GM18502 (cell line): ENCODE measurements at regions not wholly inside any gene's neighbourhood (a gene's known extent, or its start where the extent isn't known, plus 50 kb on each side); places are given as distances from the start of the nearest gene placed in this dataset.
A peak's percentile ranks its signal among the peaks of the same experiment; 100 is the strongest.
"Not testable (repeated sequence)": the region's sequence is repeated elsewhere in the genome, so short reads cannot be mapped to it uniquely, and the experiment has no call there.

ENCODE experiments used
- ATAC-seq: cut with Tn5 transposase; IDR thresholded peaks from one replicate; pipeline ENCODE4 v1.9.1; 2021; ENCODE audit warnings: mild to moderate bottlenecking; ENCODE audit not compliant: unreplicated experiment, poor library complexity

DNA sequence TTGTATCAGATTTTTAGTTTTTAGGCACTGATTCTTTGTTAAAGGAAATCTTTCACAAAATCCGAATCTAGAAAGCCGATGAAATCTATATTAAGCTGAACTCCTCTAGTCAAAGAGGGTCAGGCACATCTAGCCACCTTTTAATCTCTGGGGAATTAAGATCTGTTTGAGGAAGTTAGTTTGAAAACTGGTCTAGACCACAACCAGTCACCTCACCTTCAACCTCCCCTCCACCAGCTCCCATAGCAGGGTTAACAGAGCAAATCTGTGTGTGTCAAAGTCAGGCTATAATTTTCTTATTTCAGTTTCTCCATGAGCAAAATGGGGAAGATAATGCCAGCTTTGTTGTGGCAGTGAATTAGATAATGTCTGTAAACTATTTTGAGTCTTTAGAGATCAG is 110.0 kb upstream of the IGFBP7 start:
- no peak for ATAC-seq

DNA sequence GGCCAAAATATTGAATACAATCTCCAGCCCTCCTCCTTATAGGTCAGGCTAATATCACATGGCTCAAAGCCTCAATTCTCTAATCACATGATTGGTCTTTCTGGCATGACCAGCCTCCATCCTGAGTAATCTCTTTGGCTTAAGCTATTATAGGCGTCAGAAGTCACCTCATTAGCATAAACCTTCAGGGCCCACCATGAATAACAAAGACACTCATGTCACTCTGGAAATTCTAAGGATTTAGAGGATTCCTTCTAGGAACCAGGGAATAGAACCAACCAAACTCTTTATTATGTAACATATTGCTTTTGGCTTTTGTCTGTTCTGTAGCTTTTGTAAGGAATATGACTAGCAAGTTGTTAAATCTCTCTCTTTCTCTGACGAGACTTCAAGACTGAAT is 109.2 kb upstream of the IGFBP7 start:
- ATAC-seq: no peak

DNA sequence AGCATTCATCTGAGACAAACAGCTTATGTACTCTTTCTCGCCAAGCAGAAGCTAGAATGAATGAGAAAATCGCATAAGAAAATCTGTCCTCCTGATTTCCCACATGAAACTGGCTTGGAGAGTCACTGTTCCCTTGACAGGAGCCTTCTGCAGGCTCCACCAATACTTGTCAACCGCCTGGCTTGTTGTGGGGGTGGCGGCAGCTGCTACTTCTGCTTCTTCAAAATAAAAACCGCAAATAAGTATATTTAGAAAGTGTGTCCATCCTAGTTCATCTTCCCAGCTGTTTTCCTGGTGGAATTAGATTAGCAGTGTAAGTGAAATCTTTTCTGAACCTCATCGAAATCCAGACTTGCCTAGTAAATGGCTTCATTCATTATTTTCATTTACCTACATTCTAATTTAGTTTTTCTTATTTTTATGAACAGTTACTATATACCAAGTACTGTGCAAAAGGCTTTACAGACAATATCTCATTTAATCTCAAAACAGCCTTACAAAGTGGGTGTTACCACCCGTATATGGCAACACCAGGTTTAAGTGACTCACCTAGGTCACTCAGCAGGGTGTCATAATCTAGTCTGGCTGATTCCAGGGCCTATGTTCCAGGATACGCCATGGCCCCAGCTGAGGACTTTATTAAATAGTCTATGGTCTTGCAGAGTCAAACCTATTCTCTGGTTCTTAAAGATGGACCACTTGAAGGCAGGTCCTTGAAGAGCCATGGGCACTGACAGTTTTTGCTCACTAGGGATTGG is 104.6 kb upstream of the IGFBP7 start:
- ATAC-seq: no peak

DNA sequence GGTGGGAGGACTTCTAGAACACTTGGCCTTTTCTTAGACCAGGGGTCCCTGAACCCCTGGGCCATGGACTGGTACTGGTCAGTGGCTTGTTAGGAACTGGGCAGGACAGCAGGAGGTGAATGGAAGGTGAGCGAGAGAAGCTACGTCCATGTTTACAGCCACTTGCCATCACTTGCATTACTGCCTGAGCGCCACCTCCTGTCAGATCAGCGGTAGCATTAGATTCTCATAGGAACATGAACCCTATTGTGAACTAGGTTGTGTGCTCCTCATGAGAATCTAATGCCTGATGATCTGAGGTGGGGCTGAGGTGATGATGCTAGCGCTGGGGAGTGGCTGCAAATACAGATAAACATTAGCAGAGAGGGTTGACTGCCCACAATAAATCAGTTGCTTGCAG is 100.9 kb upstream of the IGFBP7 start:
- no peak for ATAC-seq

DNA sequence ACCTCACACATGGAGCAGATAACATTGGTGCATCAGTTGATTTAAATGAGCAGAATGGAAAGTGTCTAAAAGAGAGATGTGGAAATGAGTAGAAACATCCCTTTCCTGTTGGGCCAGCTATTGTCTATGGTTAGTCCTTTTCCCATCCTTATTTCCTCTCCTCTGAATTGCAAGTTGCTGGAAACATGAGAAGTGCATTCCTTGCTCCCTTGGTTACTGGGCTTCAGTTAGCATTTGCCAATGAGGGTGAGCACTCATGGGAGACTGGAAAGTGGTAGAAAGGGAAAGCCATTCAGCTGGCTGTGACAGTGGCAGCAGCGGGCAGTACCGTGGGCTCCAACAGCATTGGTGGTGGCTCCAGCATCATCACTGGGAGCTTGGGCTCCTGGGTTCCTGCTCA is 96.0 kb upstream of the IGFBP7 start:
- ATAC-seq: no peak

DNA sequence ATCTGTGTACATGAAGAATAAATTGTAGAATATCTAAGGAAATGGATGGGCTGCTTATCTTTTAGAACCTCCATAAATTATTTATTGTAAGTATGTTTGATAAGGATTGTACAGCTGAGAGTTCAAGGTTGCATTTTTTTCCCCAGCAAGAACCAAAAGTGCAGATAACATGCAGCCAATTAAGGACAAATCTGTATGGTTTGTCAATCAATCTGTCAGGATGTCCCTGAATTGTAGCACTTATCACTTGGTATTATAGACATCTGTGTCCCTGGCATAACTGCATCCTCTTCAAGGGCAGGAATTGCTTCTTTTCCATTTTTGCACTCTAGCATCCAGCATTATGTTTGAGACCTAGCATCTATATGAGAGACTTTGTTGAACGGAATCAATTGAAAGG is 95.4 kb upstream of the IGFBP7 start:
- ATAC-seq: no peak

DNA sequence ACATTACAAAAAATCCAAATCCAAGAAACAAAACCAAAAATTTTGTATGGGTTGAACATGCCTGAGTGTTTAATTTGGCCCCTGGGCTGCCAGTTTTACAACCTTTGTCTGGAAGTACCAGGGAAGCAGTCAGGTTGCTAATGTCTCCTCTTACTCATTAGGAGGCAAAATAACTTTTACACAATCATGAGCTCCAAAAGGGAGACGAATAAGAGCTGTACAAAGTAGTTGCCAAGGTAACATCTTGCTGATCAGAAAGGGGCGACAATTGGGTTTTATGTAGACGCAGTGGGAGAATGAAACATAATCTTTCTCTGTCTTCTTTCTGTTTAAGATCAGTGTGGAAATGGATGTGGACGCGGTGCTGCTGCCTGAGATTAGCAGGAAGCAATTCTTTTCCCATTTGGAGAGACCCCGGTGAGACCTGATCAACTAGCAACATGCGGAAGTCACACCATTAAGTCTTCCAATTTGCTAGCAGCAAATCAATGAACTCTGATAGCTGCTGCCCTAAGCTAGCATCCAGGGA is 90.7 kb upstream of the IGFBP7 start:
- no peak for ATAC-seq

DNA sequence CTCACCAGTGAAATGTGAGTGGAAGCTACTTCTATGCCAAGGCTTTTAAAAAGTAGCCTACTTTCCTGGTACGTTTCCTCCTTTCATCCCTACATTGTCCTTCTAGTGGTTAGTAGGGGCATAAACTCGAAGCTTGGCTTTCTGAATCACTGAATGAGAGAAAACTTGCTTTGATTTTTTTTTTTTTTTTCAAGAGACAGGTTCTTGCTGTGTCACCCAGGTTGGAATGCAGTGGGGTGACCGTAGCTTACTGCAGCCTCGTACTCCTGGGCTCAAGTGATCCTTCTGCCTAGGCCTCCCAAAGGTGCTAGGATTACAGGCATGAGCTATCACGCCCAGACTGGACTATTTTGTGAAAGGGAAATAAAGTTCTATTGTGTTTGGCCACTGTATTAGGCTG is 89.1 kb upstream of the IGFBP7 start:
- ATAC-seq: no peak

DNA sequence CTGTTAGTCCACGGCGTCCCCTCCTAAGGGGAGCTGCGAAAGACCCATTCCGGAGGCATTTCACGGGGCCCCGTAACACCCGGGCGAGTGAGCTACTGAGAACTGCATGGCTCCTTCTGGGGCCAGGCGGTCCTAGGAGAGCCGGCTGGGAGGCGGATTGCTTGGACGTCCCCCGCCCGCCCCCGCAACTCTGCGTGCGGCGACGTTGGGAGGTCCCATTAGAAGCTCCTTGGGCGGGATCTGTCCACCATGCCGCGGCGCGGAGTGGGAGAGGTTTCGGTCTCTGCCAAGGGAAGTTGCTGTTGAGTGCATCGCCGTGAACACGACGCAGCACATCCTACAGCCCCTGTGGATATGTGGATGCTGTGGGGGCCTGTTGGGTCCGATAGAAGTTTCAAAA is 85.4 kb upstream of the IGFBP7 start:
- no peak for ATAC-seq

DNA sequence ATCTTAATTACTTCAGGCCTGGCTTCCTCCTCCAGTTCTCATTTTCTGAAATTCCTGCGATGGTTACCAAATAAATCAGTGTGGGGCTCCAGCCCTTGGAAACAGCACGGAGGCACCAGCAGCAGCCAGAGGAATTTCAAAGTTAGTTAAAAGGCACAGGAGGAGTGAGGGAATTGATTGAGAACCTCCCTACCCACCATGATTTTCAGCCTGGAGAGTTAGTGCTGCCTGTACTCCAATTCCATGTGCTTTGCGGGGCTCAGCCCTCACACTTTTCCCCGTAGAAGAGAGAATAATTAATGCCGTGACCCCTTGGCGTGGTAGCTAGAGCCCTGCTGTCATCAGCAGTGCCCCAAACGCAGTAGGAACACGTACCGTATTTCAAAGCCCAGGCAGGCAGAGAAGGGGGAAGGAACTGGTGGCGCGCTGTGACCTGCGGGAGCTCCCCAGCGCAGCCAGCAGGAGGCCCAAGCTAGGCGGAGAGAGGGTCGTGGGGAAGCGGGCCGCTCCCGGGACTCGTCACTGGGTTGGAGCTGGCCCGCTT is 84.0 kb upstream of the IGFBP7 start:
- no peak for ATAC-seq

DNA sequence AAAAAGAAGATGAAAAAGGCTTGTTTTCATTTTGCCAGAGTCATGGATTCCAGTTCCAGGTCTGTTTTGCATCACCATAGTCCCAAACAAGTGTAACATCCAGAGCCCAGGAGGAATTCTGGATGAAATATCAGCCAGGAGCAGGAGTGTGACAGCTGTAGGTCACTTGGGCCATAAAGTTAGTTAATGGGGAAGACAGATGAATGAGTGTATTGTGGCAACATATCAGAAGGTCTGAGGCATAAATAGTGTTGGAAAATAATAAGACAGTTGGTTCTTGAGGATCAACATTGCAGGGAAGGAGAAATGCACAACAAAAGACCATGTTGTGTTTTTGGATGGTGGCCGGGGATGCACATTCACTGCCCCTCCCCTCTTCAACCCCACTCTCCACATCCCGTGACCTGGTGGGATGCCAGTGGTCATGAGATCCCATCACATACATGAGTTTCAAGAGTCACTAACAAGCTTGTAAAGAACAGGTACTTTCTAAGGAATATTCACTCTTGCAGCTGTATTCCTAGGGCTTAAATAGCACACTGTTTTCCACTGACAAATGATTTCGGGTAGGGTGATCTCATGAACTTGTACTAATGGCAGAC is 83.1 kb upstream of the IGFBP7 start:
- no peak for ATAC-seq

DNA sequence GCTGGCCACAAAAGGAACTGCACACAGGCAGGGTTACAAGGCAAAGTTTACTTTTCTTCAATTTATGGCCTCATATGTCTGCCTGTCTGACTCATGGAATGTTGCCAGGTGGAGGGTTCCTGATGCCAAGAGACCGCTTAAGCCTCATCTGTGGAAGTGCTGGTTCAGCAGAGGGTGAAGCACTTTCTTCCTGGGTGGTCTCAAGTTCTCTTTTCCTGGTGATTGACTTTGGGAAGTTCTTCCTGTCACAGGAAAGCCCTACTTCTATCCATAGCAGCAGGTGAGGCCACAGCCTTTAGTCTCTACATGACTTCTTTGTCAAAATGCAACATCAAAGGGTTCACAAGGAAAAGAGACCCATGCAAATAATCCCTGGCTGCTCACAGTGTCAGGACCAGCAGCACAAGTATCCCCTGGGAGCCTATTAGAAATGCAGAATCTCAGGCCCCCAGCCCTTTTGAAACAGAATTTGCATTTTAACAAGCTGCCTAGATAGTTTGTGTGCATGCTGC is 81.4 kb upstream of the IGFBP7 start:
- no peak for ATAC-seq

DNA sequence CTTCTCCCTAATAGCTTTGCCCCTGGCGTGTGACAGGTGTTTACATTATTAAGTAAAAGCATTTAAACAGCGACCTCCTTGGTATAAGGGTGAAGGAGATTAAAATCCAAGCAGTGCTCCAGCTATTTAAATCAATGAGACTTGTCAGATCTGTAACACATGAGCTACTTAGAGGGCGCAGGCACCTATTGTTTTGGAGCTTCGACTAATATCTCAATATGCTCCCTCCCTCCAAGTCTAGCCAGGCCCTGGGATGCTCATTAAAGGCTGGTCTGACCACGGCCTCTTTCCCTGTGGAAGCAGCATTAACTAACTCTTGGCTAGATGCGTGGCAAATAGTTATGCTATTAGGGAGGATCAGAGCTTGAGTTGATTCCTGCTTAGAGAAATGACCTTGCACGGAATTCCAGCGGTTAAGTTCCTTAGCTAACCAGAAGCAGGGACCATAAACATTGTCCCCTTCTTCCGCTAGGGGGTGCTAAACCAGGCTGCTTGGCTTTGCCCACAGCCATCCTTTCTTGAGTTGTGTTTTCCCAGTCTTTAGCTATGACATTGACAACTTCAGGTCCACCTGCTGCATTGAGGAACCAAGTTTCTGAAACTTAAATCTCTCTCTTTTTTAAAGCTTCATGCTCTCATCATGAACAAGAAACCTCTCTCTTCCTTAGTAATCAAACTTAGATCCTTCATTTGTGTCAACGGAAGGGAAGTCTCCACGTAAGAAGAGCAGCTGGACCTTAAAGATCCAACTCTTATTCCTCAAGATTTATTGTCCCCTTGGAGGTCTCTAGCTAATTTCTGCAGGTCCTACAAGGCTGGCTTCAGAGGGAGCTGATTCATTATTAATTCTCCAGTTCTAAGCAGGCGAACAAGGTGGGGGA is 80.7 kb upstream of the IGFBP7 start:
- peak; percentile 82 for ATAC-seq

DNA sequence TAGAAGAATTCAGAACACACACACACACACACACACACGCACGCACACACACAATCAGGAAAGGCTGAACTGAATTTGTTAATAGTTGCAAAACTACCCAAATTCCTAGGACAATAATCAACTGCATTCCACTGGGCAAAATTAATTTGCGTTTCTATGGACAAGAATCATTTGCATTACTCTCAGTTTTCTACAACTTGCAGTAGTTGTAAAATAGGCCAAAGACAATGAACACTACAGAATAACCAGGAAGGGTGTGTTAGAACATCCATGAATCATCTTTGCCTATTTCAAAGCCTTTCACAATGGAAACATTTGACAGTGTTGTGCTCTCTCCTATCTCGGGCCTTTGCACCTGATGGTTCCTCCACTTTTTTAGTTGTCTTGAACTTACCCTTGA is 77.1 kb upstream of the IGFBP7 start:
- ATAC-seq: no peak

DNA sequence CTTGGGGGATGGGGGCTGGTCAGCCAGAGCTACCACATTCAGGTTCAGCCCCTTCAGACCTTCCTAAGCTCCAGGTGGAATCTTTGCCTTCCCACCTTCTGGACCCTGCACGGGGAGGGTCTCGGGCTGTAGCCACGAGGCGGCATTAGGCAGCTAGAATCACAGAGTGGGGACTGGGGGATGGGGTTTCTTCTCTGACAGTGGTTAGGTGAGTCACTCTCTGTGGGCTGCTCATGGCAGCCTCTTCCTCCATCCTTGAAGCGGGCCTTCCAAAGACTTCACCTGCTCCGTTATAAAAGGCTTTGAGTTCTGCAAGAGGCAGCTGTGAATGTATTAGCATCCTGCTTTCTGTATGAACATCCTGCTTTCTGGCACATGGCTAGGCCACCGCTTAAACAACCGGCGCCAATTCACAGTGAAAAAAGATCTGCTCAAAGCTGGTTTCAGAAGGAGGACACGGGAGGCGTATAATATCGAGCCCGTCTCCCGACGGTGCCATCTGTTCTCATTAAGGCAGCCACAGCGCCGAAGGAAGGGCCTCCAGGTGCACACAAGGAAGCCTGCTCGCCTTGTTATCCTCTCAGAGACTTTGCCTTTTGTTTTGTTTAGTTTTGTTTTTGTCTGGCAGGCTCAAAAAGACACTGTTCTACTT is 74.3 kb upstream of the IGFBP7 start:
- ATAC-seq: no peak

DNA sequence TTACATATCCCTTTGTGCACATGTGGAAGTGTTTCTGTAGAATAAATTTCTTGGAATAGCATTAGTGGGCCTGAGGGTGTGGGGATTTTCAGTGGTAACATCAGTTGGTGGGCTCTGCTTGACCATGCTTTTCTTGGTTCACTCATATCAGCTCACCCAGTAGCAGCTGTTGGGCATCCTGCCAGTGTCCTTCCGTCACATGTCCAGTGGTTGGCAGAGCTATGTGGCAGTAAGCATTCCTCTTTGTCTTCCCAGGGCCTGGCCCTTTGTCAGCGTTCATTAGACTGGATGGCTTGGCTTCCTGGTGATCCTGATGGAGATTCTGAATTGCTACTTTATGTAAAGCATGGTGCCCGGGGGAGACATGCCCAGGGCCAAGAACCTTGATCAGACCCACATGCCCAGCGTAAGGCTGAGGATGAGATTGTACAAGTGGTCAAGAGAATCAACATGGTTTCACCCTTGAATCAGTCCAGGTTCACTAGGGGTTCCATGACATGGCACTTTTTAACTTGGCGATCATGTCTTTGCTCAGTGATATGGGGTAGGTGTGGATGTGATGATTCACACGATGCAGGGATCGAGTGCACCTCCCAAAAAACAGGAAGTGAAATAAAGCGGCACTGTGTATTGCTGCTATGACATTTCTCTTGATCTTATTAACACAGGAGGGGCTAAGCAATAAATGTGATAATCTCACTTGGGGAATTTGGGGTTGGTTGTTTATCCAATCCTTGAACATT is 72.1 kb upstream of the IGFBP7 start:
- ATAC-seq: peak; percentile 70

DNA sequence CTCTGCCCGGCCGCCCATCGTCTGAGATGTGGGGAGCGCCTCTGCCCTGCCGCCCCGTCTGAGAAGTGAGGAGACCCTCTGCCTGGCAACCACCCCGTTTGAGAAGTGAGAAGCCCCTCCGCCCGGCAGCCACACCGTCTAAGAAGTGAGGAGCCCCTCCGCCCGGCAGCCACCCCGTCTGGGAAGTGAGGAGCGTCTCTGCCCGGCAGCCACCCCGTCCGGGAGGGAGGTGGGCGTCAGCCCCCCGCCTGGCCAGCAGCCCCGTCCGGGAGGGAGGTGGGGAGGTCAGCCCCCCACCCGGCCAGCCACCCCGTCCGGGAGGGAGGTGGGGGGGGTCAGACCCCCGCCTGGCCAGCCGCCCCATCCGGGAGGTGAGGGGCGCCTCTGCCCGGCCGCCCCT is 63.0 kb upstream of the IGFBP7 start:
- not testable (repeated sequence) for ATAC-seq

DNA sequence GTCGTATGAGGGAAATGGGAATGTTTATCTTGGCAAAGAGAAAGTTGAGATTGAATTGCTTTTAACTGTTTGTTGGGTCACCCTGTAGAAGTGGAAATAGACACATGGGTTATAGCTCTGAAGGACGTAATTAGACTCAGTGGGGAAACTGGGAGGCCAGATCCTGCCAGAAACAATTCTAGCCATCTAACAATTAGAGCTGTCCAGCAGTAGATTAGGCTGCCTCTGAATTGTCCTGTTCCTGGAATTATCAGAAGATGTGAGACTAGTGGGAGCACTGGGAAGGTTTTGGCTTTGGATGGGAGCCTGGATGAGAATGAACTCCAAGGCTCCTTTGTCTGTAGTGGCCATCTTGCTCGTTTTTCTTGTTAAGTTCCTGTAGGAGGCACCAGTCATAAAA is 61.9 kb upstream of the IGFBP7 start:
- ATAC-seq: no peak

DNA sequence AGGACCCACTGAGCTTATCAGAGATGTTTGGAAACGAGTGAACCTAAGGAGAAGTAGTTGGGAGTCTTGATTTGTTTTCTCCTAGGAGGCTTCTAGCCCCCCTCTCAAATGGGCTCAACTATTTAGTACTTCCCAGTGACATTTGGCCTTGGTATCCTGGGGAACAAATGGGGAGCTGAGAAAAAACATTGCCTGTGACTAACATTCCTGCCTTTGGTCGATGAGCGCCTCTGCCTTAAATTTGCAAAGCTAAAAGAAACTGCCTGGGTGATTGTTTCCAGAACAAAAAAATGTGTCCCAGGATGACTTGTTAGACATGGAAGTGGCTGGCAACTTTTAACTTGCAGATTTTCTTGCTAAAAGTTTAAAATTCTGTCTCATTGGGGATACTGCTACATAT is 58.8 kb upstream of the IGFBP7 start:
- no peak for ATAC-seq
